H9 (cell line): ENCODE measurements at regions not wholly inside any gene's neighbourhood (a gene's known extent, or its start where the extent isn't known, plus 50 kb on each side); places are given as distances from the start of the nearest gene placed in this dataset.

Experiments
- DNase-seq: peaks from one replicate; pipeline ENCODE4 v3.0.0-alpha.2; 2017
- H2AFZ ChIP-seq: one replicate; pipeline ENCODE4 v1.6.1; 2013; ENCODE audit warnings: mild to moderate bottlenecking, low read length, control low read depth, moderate library complexity
- H2AK5ac ChIP-seq: 2 replicates; pipeline ENCODE4 v1.6.1; 2013; ENCODE audit warnings: low read length, control low read depth, mixed read lengths; ENCODE audit not compliant: insufficient read length
- H2BK120ac ChIP-seq: one replicate; pipeline ENCODE4 v1.6.1; 2013; ENCODE audit warnings: low read depth, mild to moderate bottlenecking, low read length, control low read depth, inconsistent platforms; ENCODE audit not compliant: poor library complexity, severe bottlenecking
- H2BK12ac ChIP-seq: 2 replicates; pipeline ENCODE4 v1.6.1; 2013; ENCODE audit warnings: low read length, control low read depth, mixed read lengths, low read depth; ENCODE audit not compliant: insufficient read length
- H2BK15ac ChIP-seq: 2 replicates; pipeline ENCODE4 v1.6.1; 2013; ENCODE audit warnings: low read depth, low read length, control low read depth
- H2BK20ac ChIP-seq: one replicate; pipeline ENCODE4 v1.6.1; 2013; ENCODE audit warnings: low read depth, mild to moderate bottlenecking, low read length, control low read depth, inconsistent platforms; ENCODE audit not compliant: poor library complexity, severe bottlenecking
- H2BK5ac ChIP-seq: 2 replicates; pipeline ENCODE4 v1.6.1; 2013; ENCODE audit warnings: low read length, control low read depth, mixed read lengths; ENCODE audit not compliant: insufficient read length
- H3K14ac ChIP-seq: 2 replicates; pipeline ENCODE4 v1.6.1; 2013; ENCODE audit warnings: low read length, control low read depth; ENCODE audit not compliant: insufficient read depth
- H3K18ac ChIP-seq: 2 replicates; pipeline ENCODE4 v1.6.1; 2013; ENCODE audit warnings: low read depth, mild to moderate bottlenecking, mixed read lengths, low read length, control low read depth; ENCODE audit not compliant: insufficient read length
- H3K23ac ChIP-seq: 2 replicates; pipeline ENCODE4 v1.6.1; 2013; ENCODE audit warnings: low read length, control low read depth, mixed read lengths, low read depth; ENCODE audit not compliant: insufficient read length
- H3K23me2 ChIP-seq: 2 replicates; pipeline ENCODE4 v1.6.1; 2013; ENCODE audit warnings: low read depth, mild to moderate bottlenecking, mixed read lengths, low read length, control low read depth; ENCODE audit not compliant: insufficient read length, poor library complexity, severe bottlenecking
- H3K27ac ChIP-seq: 2 replicates; pipeline ENCODE4 v1.5.1; 2013; ENCODE audit warnings: low read length, control low read depth, mixed read lengths, low read depth; ENCODE audit not compliant: insufficient read length
- H3K27me3 ChIP-seq: 2 replicates; pipeline ENCODE4 v1.6.1; 2013; ENCODE audit warnings: low read length, control low read depth, inconsistent platforms; ENCODE audit not compliant: insufficient read depth
- H3K4ac ChIP-seq: 2 replicates; pipeline ENCODE4 v1.6.1; 2013; ENCODE audit warnings: low read depth, mild to moderate bottlenecking, control low read depth, inconsistent platforms, low read length, moderate library complexity
- H3K4me1 ChIP-seq: 2 replicates; pipeline ENCODE4 v1.6.1; 2013; ENCODE audit warnings: low read length, control low read depth, inconsistent platforms; ENCODE audit not compliant: insufficient read depth
- H3K4me2 ChIP-seq: 2 replicates; pipeline ENCODE4 v1.6.1; 2013; ENCODE audit warnings: low read length, control low read depth, mixed read lengths; ENCODE audit not compliant: insufficient read length, insufficient read depth
- H3K56ac ChIP-seq: 2 replicates; pipeline ENCODE4 v1.6.1; 2013; ENCODE audit warnings: low read depth, mild to moderate bottlenecking, mixed read lengths, low read length, control low read depth; ENCODE audit not compliant: insufficient read length
- H3K79me1 ChIP-seq: 2 replicates; pipeline ENCODE4 v1.6.1; 2013; ENCODE audit warnings: low read depth, mild to moderate bottlenecking, moderate library complexity, low read length, control low read depth, inconsistent platforms; ENCODE audit not compliant: insufficient read depth, poor library complexity, severe bottlenecking
- H3K79me2 ChIP-seq: 2 replicates; pipeline ENCODE4 v1.6.1; 2013; ENCODE audit warnings: low read length, control low read depth, inconsistent platforms; ENCODE audit not compliant: insufficient read depth
- H3K9ac ChIP-seq: 2 replicates; pipeline ENCODE4 v1.6.1; 2013; ENCODE audit warnings: low read length, control low read depth, mixed read lengths; ENCODE audit not compliant: insufficient read length; ENCODE audit errors: extremely low read depth
- H3K9me3 ChIP-seq: one replicate; pipeline ENCODE4 v1.6.1; 2013; ENCODE audit warnings: low read depth, low read length, inconsistent platforms; ENCODE audit not compliant: control insufficient read depth
- H3T11ph ChIP-seq: one replicate; pipeline ENCODE4 v1.6.1; 2013; ENCODE audit warnings: mild to moderate bottlenecking, low read length, control low read depth, inconsistent platforms
- H4K20me1 ChIP-seq: one replicate; pipeline ENCODE4 v1.6.1; 2013; ENCODE audit not compliant: control insufficient read depth, insufficient read length, insufficient read depth
- H4K5ac ChIP-seq: 2 replicates; pipeline ENCODE4 v1.6.1; 2013; ENCODE audit warnings: low read depth, mild to moderate bottlenecking, mixed read lengths, low read length, control low read depth; ENCODE audit not compliant: insufficient read length
- H4K8ac ChIP-seq: replicated peaks from 2 replicates; pipeline ENCODE4 v1.6.1; 2013; ENCODE audit warnings: low read length, control low read depth, mixed read lengths, low read depth; ENCODE audit not compliant: insufficient read length
- H4K91ac ChIP-seq: 2 replicates; pipeline ENCODE4 v1.6.1; 2013; ENCODE audit warnings: low read depth, mild to moderate bottlenecking, moderate library complexity, mixed read lengths, low read length, control low read depth; ENCODE audit not compliant: insufficient read length
- H3K27ac Mint-ChIP-seq, 3 experiments: 2 replicates in 2 of 3; 3 replicates in 1 of 3; pipeline ENCODE4 v1.8.0; 2020 to 2021; ENCODE audit warnings: mixed read lengths in 3 of 3, mild to moderate bottlenecking in 1 of 3, moderate library complexity in 1 of 3
- H3K27me3 Mint-ChIP-seq: 2 replicates; pipeline ENCODE4 v1.8.0; 2021; ENCODE audit warnings: low read depth, mild to moderate bottlenecking, moderate library complexity, mixed read lengths
- H3K36me3 Mint-ChIP-seq, 3 experiments: 2 replicates in 2 of 3; 3 replicates in 1 of 3; pipeline ENCODE4 v1.8.0; 2020 to 2021; ENCODE audit warnings: low read depth in 3 of 3, mixed read lengths in 3 of 3; ENCODE audit not compliant: insufficient read depth in 1 of 3
- H3K4me1 Mint-ChIP-seq, 2 experiments: 2 replicates each; pipeline ENCODE4 v1.8.0; 2020; ENCODE audit warnings: mixed read lengths in 2 of 2
- H3K4me3 Mint-ChIP-seq, 2 experiments: 2 replicates in 1 of 2; 3 replicates in 1 of 2; pipeline ENCODE4 v1.8.0; 2020 to 2021; ENCODE audit warnings: mild to moderate bottlenecking in 2 of 2, mixed read lengths in 2 of 2, moderate library complexity in 1 of 2
- H3K9me3 Mint-ChIP-seq, 2 experiments: 2 replicates in 1 of 2; 3 replicates in 1 of 2; pipeline ENCODE4 v1.8.0; 2020; ENCODE audit warnings: mild to moderate bottlenecking in 2 of 2, mixed read lengths in 2 of 2, moderate library complexity in 1 of 2
- CTCF ChIP-seq: fragments of 200-600 bp; sonication (generic); conservative IDR thresholded peaks from 3 replicates; pipeline ENCODE4 v1.8.0; 2021; ENCODE audit warnings: antibody characterized with exemption, mild to moderate bottlenecking
- WGBS: extraction: QIAGEN DNeasy Blood & Tissue Kit; methylation state at CpG from one replicate; pipeline ENCODE4 v1.1.7; 2013; ENCODE audit warnings: missing lambda C conversion rate, low lambda C conversion rate, mixed read lengths; ENCODE audit not compliant: insufficient read length; ENCODE audit errors: extremely low coverage; 5-methylcytosine and 5-hydroxymethylcytosine counted together

- Histone ChIP-seq H3K9me3 (no peaks in the 10 kb centered on the region), H3K14ac (no peak overlapping the region; the same call in 1 of the 2 replicates), H4K91ac (no peak overlapping the region), H3T11ph (no peak overlapping the region), H3K4ac (no peak overlapping the region), H3K4me1 (no peaks in the 10 kb centered on the region; the same call in 1 of the 2 replicates), H4K5ac (no peak overlapping the region), H4K8ac (no peak overlapping the region), H2BK20ac (no peak overlapping the region), H2BK5ac (no peak overlapping the region), H3K27me3 (no peaks in the 10 kb centered on the region), H3K18ac (no peak overlapping the region), H3K23ac (no peak overlapping the region), H2AFZ (no peak overlapping the region), H3K79me1 (no peaks in the 10 kb centered on the region), H3K79me2 (no peaks in the 10 kb centered on the region), H2BK15ac (no peak overlapping the region), H2BK12ac (no peak overlapping the region), H3K4me2 (no peak overlapping the region), H3K23me2 (no peaks in the 10 kb centered on the region), H3K56ac (no peak overlapping the region), H2AK5ac (no peak overlapping the region), H2BK120ac (no peak overlapping the region), H3K27ac (no peak overlapping the region), H3K9ac (no peak overlapping the region), H4K20me1 (no peaks in the 10 kb centered on the region)
- no CpG with 5 or more reads among the region's 23 CpGs for WGBS
- H3K27ac Mint-ChIP-seq, result peak overlapping the region in 1 of 3 experiments; percentile 17; a peak in 1 of 7 replicates
- TF ChIP-seq CTCF, result no peak
- H3K27me3 Mint-ChIP-seq, result peaks cover 5% of the 10 kb centered on the region
- DNase-seq, result no peak
- H3K36me3 Mint-ChIP-seq, result no peaks in the 10 kb centered on the region; a peak in 1 of 7 replicates
- H3K4me3 Mint-ChIP-seq, result no peak overlapping the region
- H3K9me3 Mint-ChIP-seq, result no peaks in the 10 kb centered on the region
- peaks cover 17 to 26% of the 10 kb centered on the region in 2 experiments for H3K4me1 Mint-ChIP-seq
Observed at GRCh38 chr17:77838748-77839697, 119.5 kb upstream of the TNRC6C start.
